DND-41 (cell line): ENCODE measurements at regions not wholly inside any gene's neighbourhood (a gene's known extent, or its start where the extent isn't known, plus 50 kb on each side); places are given as distances from the start of the nearest gene placed in this dataset.

ENCODE experiments used
- ATAC-seq: fragments of 200-7000 bp; cut with Tn5 transposase; 3 replicates; pipeline ENCODE4 v1.9.1; 2021; ENCODE audit warnings: low read depth; ENCODE audit not compliant: insufficient read depth
- DNase-seq: peaks from one replicate; pipeline ENCODE4 v3.0.0-alpha.2; 2020
- H2AFZ ChIP-seq: 2 replicates; pipeline ENCODE4 v1.6.0; 2012; ENCODE audit warnings: low read depth, low read length
- H3K27ac ChIP-seq: 2 replicates; pipeline ENCODE4 v1.5.1; 2012; ENCODE audit warnings: low read length, inconsistent platforms
- H3K27me3 ChIP-seq: fragments of 200-600 bp; sonication (generic); 2 replicates; pipeline ENCODE4 v1.6.0; 2012; ENCODE audit warnings: low read length, mild to moderate bottlenecking, inconsistent platforms; ENCODE audit not compliant: insufficient read depth, poor library complexity
- H3K36me3 ChIP-seq: 2 replicates; pipeline ENCODE4 v1.5.1; 2012; ENCODE audit warnings: low read length, inconsistent platforms; ENCODE audit not compliant: insufficient read depth
- H3K4me1 ChIP-seq: 2 replicates; pipeline ENCODE4 v1.5.1; 2012; ENCODE audit warnings: mild to moderate bottlenecking, low read length; ENCODE audit not compliant: insufficient read depth
- H3K4me2 ChIP-seq: 2 replicates; pipeline ENCODE4 v1.6.0; 2012; ENCODE audit warnings: mild to moderate bottlenecking, moderate library complexity, low read length, inconsistent platforms; ENCODE audit not compliant: insufficient read depth
- H3K4me3 ChIP-seq, 2 experiments: fragments of 200-600 bp in 1 of 2; shearing (Covaris generic) in 1 of 2; 2 replicates each; pipeline ENCODE4 v1.5.1; 2012 to 2016; ENCODE audit warnings: inconsistent platforms in 2 of 2, low read length in 2 of 2, mild to moderate bottlenecking in 2 of 2, low read depth in 1 of 2, moderate library complexity in 1 of 2
- H3K79me2 ChIP-seq: 2 replicates; pipeline ENCODE4 v1.6.0; 2012; ENCODE audit warnings: low read length, inconsistent platforms; ENCODE audit not compliant: insufficient read depth
- H3K9ac ChIP-seq: 2 replicates; pipeline ENCODE4 v1.6.0; 2012; ENCODE audit warnings: low read depth, mild to moderate bottlenecking, inconsistent platforms, low read length, moderate library complexity
- H3K9me3 ChIP-seq: 2 replicates; pipeline ENCODE4 v1.5.1; 2012; ENCODE audit warnings: low read length, moderate library complexity, mild to moderate bottlenecking, inconsistent platforms; ENCODE audit not compliant: insufficient read depth, severe bottlenecking
- H4K20me1 ChIP-seq: 2 replicates; pipeline ENCODE4 v1.6.0; 2012; ENCODE audit warnings: low read length; ENCODE audit not compliant: insufficient read depth
- EZH2 ChIP-seq: IDR thresholded peaks from 3 replicates; pipeline ENCODE4 v1.6.1; 2012; ENCODE audit warnings: borderline replicate concordance, low read depth, mild to moderate bottlenecking, moderate library complexity, low read length, inconsistent platforms; ENCODE audit not compliant: severe bottlenecking
- TF ChIP-seq, protein P1 (sequence below): IDR thresholded peaks from 2 replicates; pipeline ENCODE4 v1.5.1; 2012; ENCODE audit warnings: borderline replicate concordance, low read length, moderate library complexity, mild to moderate bottlenecking; ENCODE audit not compliant: poor library complexity, severe bottlenecking; ENCODE audit errors: extremely low read depth

DNA sequence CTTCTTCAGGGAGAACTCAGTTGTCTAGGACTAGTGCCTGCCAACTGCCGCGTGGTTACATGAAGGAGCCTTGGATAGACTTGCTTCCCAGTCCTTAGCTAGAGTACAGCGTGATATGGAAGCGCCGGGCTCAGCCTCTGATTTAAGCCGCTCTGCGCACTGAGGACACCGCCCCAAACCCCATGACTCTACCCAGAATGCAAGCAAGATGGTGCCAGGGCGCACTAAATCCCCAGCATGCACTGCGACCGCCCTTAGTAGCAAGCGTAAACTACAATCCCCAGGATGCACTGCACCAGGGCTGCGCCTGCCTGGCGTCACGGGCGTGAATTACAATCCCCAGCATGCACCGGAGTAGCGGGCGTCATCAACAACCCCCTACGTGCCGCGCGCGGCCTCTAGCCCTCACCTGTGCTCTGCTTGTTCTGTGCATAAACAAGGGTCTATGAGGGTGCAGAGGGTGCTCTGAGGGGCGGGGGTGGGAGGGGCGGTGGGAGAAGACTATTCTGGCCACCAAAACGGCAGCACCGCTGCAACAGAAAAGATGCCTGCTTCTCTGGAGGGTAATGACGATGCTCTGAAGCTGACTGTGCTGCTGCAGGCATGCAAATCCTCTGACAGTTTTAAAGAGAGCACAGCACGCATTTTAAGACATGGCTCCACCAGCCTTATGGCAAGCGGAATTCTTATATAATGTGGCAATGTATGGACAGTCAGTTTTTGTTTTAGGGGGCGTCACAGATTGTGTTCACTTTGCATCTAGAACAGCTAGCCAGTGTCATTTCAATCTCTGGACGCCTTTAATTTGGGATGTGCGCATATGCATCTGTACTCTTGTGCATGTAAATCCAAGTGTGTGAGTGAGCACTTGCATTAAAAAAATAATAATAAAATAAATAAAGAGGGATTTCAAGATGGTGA is 282.5 kb upstream of the MYT1L start:
- H4K20me1 ChIP-seq = no peaks in the 10 kb centered on the region
- no peak for ATAC-seq
- DNase-seq = no peak
- no peak overlapping the region for H3K9ac ChIP-seq
- no peak for TF ChIP-seq EZH2
- TF ChIP-seq, protein P1, sequence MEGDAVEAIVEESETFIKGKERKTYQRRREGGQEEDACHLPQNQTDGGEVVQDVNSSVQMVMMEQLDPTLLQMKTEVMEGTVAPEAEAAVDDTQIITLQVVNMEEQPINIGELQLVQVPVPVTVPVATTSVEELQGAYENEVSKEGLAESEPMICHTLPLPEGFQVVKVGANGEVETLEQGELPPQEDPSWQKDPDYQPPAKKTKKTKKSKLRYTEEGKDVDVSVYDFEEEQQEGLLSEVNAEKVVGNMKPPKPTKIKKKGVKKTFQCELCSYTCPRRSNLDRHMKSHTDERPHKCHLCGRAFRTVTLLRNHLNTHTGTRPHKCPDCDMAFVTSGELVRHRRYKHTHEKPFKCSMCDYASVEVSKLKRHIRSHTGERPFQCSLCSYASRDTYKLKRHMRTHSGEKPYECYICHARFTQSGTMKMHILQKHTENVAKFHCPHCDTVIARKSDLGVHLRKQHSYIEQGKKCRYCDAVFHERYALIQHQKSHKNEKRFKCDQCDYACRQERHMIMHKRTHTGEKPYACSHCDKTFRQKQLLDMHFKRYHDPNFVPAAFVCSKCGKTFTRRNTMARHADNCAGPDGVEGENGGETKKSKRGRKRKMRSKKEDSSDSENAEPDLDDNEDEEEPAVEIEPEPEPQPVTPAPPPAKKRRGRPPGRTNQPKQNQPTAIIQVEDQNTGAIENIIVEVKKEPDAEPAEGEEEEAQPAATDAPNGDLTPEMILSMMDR = no peak
- no peaks in the 10 kb centered on the region for H3K9me3 ChIP-seq
- H3K4me1 ChIP-seq = no peaks in the 10 kb centered on the region
- no peaks in the 10 kb centered on the region for H3K27me3 ChIP-seq
- no peak overlapping the region for H3K27ac ChIP-seq
- H3K4me2 ChIP-seq = no peak overlapping the region
- no peak overlapping the region for H2AFZ ChIP-seq
- H3K79me2 ChIP-seq = no peaks in the 10 kb centered on the region
- H3K4me3 ChIP-seq = no peak overlapping the region
- H3K36me3 ChIP-seq = no peaks in the 10 kb centered on the region

DNA sequence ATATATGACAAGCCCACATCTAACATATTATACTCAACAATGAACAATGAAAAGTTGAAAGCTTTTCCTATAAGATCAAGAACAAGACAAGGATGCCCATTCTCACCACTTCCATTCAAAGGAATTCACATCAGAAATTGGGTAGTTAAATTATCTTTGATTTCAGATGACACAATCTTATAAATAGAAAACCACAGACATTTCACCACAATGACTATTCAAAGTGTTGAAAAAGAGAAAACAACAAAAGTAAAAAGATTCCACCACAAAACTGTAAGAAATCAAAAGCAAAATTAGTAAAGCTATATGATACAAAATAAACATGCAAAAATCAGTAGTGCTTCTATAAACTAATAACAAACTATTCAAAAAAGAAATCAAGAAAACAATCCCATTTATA is 279.7 kb upstream of the MYT1L start:
- no peaks in the 10 kb centered on the region for H4K20me1 ChIP-seq
- no peak overlapping the region for H3K9ac ChIP-seq
- H3K4me2 ChIP-seq = no peak overlapping the region
- H3K27ac ChIP-seq = no peak overlapping the region
- H3K4me1 ChIP-seq = no peaks in the 10 kb centered on the region
- no peak overlapping the region for H3K4me3 ChIP-seq
- TF ChIP-seq, protein P1 = no peak
- TF ChIP-seq EZH2 = no peak
- H3K9me3 ChIP-seq = no peaks in the 10 kb centered on the region
- no peaks in the 10 kb centered on the region for H3K79me2 ChIP-seq
- no peaks in the 10 kb centered on the region for H3K27me3 ChIP-seq
- no peak overlapping the region for H2AFZ ChIP-seq
- ATAC-seq = no peak
- H3K36me3 ChIP-seq = no peaks in the 10 kb centered on the region
- no peak for DNase-seq

DNA sequence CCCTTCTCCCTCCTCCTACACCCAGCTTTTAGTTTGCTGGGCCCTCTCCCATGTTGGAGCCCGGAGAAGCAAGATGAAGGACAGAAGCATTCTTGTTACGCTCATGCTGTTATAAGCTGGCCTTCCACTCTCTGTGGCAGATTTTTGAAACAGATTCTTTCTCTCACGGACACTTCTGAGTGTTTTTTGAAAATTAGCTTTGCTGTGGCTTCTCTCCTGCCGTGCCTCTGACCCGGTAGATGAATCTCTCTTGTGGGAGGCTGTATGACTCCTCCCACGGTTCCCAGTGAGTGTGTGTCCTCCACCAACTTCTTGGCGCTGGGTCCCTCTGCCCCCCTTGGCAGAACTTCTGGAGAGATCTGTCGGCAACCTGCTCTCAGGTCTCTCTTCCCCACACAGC is 269.3 kb upstream of the MYT1L start:
- Histone ChIP-seq H2AFZ (no peak overlapping the region), H3K4me3 (no peak overlapping the region), H3K36me3 (no peaks in the 10 kb centered on the region), H3K4me1 (no peaks in the 10 kb centered on the region), H3K27ac (no peak overlapping the region), H3K27me3 (no peaks in the 10 kb centered on the region), H3K9me3 (no peaks in the 10 kb centered on the region), H3K79me2 (no peaks in the 10 kb centered on the region), H4K20me1 (no peaks in the 10 kb centered on the region), H3K9ac (no peak overlapping the region), H3K4me2 (no peak overlapping the region)
- ATAC-seq (no peak), DNase-seq (no peak)
- no peak for TF ChIP-seq EZH2
- TF ChIP-seq, protein P1 = no peak
